AG04450 (cell line): ENCODE measurements at regions not wholly inside any gene's neighbourhood (a gene's known extent, or its start where the extent isn't known, plus 50 kb on each side); places are given as distances from the start of the nearest gene placed in this dataset.

Experiments used
- CTCF ChIA-PET: fragments of 300-600, 350-600 bp; formaldehyde crosslinking; extraction: SDS; loops from one replicate; lab custom pipeline; 2022; ENCODE audit warnings: antibody characterized with exemption, inconsistent platforms; lab: Charles Lee
- POLR2A ChIA-PET: fragments of 350-600 bp; formaldehyde crosslinking; extraction: SDS; loops from one replicate; lab custom pipeline; 2021; ENCODE audit warnings: antibody characterized with exemption, inconsistent platforms; lab: Yijun Ruan, JAX
- DNase-seq: peaks from one replicate; pipeline ENCODE4 v3.0.0-alpha.2; 2011; ENCODE audit warnings: low read depth, low spot score
- H3K27ac ChIP-seq: one replicate; pipeline ENCODE4 v1.5.1; 2012; ENCODE audit warnings: low read depth, low read length, control low read depth
- H3K27me3 ChIP-seq: one replicate; pipeline ENCODE4 v1.6.0; 2012; ENCODE audit warnings: low read length; ENCODE audit not compliant: control insufficient read depth, insufficient read depth
- H3K4me3 ChIP-seq: 2 replicates; pipeline ENCODE4 v1.5.1; 2011; ENCODE audit warnings: mild to moderate bottlenecking, low read depth, low read length, control low read depth
- H3K9me3 ChIP-seq: 2 replicates; pipeline ENCODE4 v1.5.1; 2012; ENCODE audit warnings: low read length; ENCODE audit not compliant: control insufficient read depth, insufficient read depth
- CTCF ChIP-seq: IDR thresholded peaks from 2 replicates; pipeline ENCODE4 v1.5.1; 2011; ENCODE audit warnings: low read depth, low read length, control low read depth, inconsistent platforms

- Histone ChIP-seq H3K27ac (no peak overlapping the region), H3K4me3 (no peak overlapping the region), H3K9me3 (no peaks in the 10 kb centered on the region), H3K27me3 (no peaks in the 10 kb centered on the region)
- ChIA-PET POLR2A (interaction anchor here (0.9 kb wide), 1 partner anchor 195 kb away, joined by 3 read pairs; no protein-coding TSS in a partner anchor), CTCF (interaction anchor here (2.3 to 2.4 kb wide), 3 partner anchors 41 to 440 kb away, joined by 7 to 16 read pairs (median 7); no protein-coding TSS in a partner anchor)
- no peak for DNase-seq
- no peak for TF ChIP-seq CTCF
Observed at GRCh38 chr2:37836711-37837110, 88.4 kb upstream of the RMDN2 start.

GRCh38 chr2:37837628-37838328, 87.3 kb upstream of the RMDN2 start:
- peak; percentile 75 for DNase-seq
- H3K27me3 ChIP-seq, result no peaks in the 10 kb centered on the region
- no peaks in the 10 kb centered on the region for H3K9me3 ChIP-seq
- peak overlapping the region; percentile 47 for H3K27ac ChIP-seq
- no peak for TF ChIP-seq CTCF
- POLR2A ChIA-PET, result interaction anchor here (0.6 to 0.9 kb wide), 3 partner anchors 33 to 196 kb away, joined by 3 to 4 read pairs (median 3); no protein-coding TSS in a partner anchor
- H3K4me3 ChIP-seq, result no peak overlapping the region
- CTCF ChIA-PET, result interaction anchor here (0.6 to 2.4 kb wide), 5 partner anchors 9 to 442 kb away, joined by 3 to 7 read pairs (median 7); no protein-coding TSS in a partner anchor

GRCh38 chr2:37838541-37839167, 86.4 kb upstream of the RMDN2 start:
- no peak for TF ChIP-seq CTCF
- Histone ChIP-seq H3K27me3 (no peaks in the 10 kb centered on the region), H3K9me3 (no peaks in the 10 kb centered on the region), H3K27ac (no peak overlapping the region), H3K4me3 (no peak overlapping the region)
- ChIA-PET POLR2A (interaction anchor here (0.6 kb wide), 1 partner anchor 32 kb away, joined by 4 read pairs; no protein-coding TSS in a partner anchor), CTCF (interaction anchor here (0.6 to 2.3 kb wide), 4 partner anchors 9 to 424 kb away, joined by 3 to 7 read pairs (median 6); no protein-coding TSS in a partner anchor)
- no peak for DNase-seq

- ChIA-PET POLR2A (no interaction called here), CTCF (interaction anchor here (0.5 to 1.5 kb wide), 3 partner anchors 38 to 444 kb away, joined by 3 to 5 read pairs (median 3); no protein-coding TSS in a partner anchor)
- TF ChIP-seq CTCF, result no peak
- Histone ChIP-seq H3K27me3 (no peaks in the 10 kb centered on the region), H3K27ac (no peak overlapping the region), H3K9me3 (no peaks in the 10 kb centered on the region), H3K4me3 (no peak overlapping the region)
- no peak for DNase-seq
Observed at GRCh38 chr2:37839991-37840390, 85.1 kb upstream of the RMDN2 start.
